Effector memory CD8-positive, alpha-beta T cell (primary cell): ENCODE measurements at regions not wholly inside any gene's neighbourhood (a gene's known extent, or its start where the extent isn't known, plus 50 kb on each side); places are given as distances from the start of the nearest gene placed in this dataset.
"Not testable (repeated sequence)": the region's sequence is repeated elsewhere in the genome, so short reads cannot be mapped to it uniquely, and the experiment has no call there.

Experiments
- ATAC-seq: fragments of 150-1000 bp; cut with Tn5 transposase; replicated peaks from 2 replicates; pipeline ENCODE4 v1.10.0; 2021; ENCODE audit warnings: mild to moderate bottlenecking, moderate library complexity
- DNase-seq, 3 experiments: peaks; one replicate each; pipeline ENCODE4 v3.0.0; 2021
- H3K27ac Mint-ChIP-seq, 2 donors: one replicate each; pipeline ENCODE4 v1.8.0; 2022; ENCODE audit warnings: mild to moderate bottlenecking in 2 of 2, mixed read lengths in 2 of 2, moderate library complexity in 2 of 2
- H3K27me3 Mint-ChIP-seq, 2 donors: one replicate each; pipeline ENCODE4 v1.8.0; 2022; ENCODE audit warnings: mixed read lengths in 2 of 2
- H3K36me3 Mint-ChIP-seq: one replicate; pipeline ENCODE4 v1.8.0; 2022; ENCODE audit warnings: mild to moderate bottlenecking, moderate library complexity, mixed read lengths; ENCODE audit not compliant: insufficient read depth
- H3K4me1 Mint-ChIP-seq, 2 donors: one replicate each; pipeline ENCODE4 v1.8.0; 2022; ENCODE audit warnings: low read depth in 2 of 2, mixed read lengths in 2 of 2
- H3K4me3 Mint-ChIP-seq, 2 donors: one replicate each; pipeline ENCODE4 v1.8.0; 2022; ENCODE audit warnings: mild to moderate bottlenecking in 2 of 2, mixed read lengths in 2 of 2, moderate library complexity in 2 of 2
- H3K9me3 Mint-ChIP-seq, 2 donors: one replicate each; pipeline ENCODE4 v1.8.0; 2022; ENCODE audit warnings: mixed read lengths in 2 of 2

DNA sequence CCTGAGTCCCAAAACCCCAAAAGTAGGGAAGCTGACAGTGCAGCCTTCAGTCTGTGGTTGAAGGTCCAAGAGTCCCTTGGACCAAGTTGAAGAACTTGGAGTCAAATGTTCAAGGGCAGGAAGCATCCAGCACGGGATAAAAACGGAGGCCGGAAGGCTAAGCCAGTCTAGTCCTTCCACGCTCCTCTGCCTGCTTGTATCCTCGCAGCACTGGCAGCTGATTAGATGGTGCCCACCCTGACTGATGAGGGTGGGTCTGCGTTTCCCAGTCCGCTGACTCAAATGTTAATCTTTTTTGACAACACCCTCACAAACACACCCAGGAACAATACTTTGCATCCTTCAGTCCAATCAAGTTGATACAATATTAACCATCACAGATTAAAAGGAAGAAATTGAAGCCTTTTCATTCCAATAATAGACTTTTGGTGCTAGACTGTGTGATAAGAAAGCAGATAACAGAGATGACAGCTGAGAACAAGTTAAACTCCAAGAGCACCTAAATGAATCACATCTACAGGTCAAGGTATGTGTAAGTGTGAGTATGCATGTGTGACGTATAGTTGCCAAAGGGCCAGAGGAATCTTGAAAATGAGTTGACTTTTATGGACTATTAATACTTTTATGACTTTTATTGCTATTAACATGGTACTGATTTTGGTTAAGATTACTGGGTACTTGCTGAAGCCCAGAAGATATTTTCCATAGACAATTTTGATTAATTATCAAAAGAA is 933.5 kb upstream of the SOX9 start:
- DNase-seq = no peak
- H3K9me3 Mint-ChIP-seq = peaks cover 5 to 7% of the 10 kb centered on the region in 2 donors
- no peak for ATAC-seq
- no peaks in the 10 kb centered on the region for H3K27me3 Mint-ChIP-seq
- no peak overlapping the region for H3K4me3 Mint-ChIP-seq
- H3K4me1 Mint-ChIP-seq = no peaks in the 10 kb centered on the region
- no peak overlapping the region for H3K27ac Mint-ChIP-seq
- H3K36me3 Mint-ChIP-seq = no peaks in the 10 kb centered on the region

DNA sequence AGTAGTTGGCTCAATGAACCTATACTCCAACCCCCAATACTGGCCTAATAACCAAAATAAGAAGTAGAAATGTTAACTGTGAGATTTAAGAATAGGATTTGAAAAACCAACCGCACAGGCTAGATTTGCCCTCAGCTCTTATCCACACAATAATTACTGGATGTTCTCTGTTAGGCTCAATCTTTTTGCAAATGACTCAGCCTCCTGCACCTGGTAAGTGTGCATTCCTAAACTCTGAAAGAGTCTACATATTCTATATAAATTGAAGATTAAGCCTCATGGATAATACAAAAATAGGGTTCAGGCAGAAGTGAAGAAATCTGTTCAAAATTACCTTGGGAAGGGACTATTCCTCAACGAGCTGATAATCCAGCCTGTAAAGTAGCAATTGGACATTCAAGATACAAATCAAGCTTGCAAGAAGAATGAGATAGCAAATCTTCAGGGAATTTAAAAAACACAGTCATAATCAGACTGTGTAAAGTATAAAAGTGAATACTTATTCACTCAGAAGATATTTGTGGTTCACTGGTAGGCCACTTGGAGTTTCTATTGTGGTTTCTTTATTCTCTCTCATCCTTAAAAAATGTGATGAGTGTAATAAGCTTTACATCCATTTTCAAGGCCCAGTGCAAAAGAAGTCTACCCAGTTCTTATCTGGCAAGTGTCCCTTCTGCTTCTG is 931.9 kb upstream of the SOX9 start:
- no peaks in the 10 kb centered on the region for H3K27me3 Mint-ChIP-seq
- ATAC-seq = no peak
- no peaks in the 10 kb centered on the region for H3K36me3 Mint-ChIP-seq
- peaks cover 8 to 16% of the 10 kb centered on the region in 2 donors for H3K9me3 Mint-ChIP-seq
- no peaks in the 10 kb centered on the region for H3K4me1 Mint-ChIP-seq
- H3K27ac Mint-ChIP-seq = no peak overlapping the region
- DNase-seq = no peak
- no peak overlapping the region for H3K4me3 Mint-ChIP-seq

DNA sequence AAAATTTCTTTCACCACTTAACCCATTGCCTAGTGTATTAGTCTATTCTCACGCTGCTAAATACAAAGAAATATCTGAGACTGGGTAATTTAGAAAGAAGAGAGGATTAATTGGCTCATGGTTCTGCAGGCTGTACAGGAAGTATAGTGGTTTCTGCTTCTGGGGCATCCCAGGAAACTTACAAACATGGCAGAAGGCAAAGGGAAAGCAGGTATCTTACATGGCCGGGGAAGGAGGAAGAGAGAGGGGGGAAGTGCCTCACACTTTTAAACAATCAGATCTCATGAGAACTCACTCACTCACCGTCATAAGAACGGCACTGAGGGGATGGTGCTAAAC is 931.4 kb upstream of the SOX9 start:
- ATAC-seq (no peak), DNase-seq (no peak)
- H3K27ac Mint-ChIP-seq = no peak overlapping the region
- no peaks in the 10 kb centered on the region for H3K27me3 Mint-ChIP-seq
- no peaks in the 10 kb centered on the region for H3K4me1 Mint-ChIP-seq
- H3K4me3 Mint-ChIP-seq = no peak overlapping the region
- H3K36me3 Mint-ChIP-seq = no peaks in the 10 kb centered on the region
- H3K9me3 Mint-ChIP-seq = peaks cover 8 to 21% of the 10 kb centered on the region in 2 donors

- no peak overlapping the region for H3K27ac Mint-ChIP-seq
- no peak for ATAC-seq
- no peak overlapping the region for H3K4me3 Mint-ChIP-seq
- no peak for DNase-seq
- H3K36me3 Mint-ChIP-seq = no peaks in the 10 kb centered on the region
- no peaks in the 10 kb centered on the region for H3K4me1 Mint-ChIP-seq
- peaks cover 13 to 21% of the 10 kb centered on the region in 2 donors for H3K9me3 Mint-ChIP-seq
- H3K27me3 Mint-ChIP-seq = no peaks in the 10 kb centered on the region
Measured at GRCh38 chr17:71192039-71192555, 928.7 kb upstream of the SOX9 start.

- peaks cover 13 to 21% of the 10 kb centered on the region in 2 donors for H3K9me3 Mint-ChIP-seq
- no peaks in the 10 kb centered on the region for H3K4me1 Mint-ChIP-seq
- H3K27me3 Mint-ChIP-seq = no peaks in the 10 kb centered on the region
- ATAC-seq (no peak), DNase-seq (no peak)
- no peak overlapping the region for H3K4me3 Mint-ChIP-seq
- H3K27ac Mint-ChIP-seq = no peak overlapping the region
- no peaks in the 10 kb centered on the region for H3K36me3 Mint-ChIP-seq
Measured at GRCh38 chr17:71192848-71193247, 928.0 kb upstream of the SOX9 start.

DNA sequence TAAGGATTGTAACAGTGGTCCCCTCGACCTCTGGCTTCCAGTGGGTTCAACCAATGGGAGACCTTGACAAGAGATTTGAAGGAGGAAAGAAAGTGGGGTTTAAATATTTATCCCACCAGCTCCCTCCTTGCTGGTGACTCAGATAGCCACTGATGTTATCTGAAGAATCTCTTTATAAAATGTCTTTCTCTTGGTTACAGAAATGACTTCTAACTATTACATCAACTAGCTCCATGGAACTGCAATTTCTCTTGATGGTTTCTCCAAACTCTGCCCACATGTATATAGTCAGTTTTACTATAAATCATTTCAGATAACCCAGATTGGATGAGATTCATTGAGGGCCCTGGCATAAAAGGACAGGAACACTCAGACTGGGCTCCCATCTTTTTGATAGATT is 920.2 kb upstream of the SOX9 start:
- H3K4me3 Mint-ChIP-seq = no peak overlapping the region
- H3K27me3 Mint-ChIP-seq = no peaks in the 10 kb centered on the region
- no peak overlapping the region for H3K27ac Mint-ChIP-seq
- H3K36me3 Mint-ChIP-seq = no peaks in the 10 kb centered on the region
- H3K9me3 Mint-ChIP-seq = peaks cover 0 to 9% of the 10 kb centered on the region in 2 donors
- ATAC-seq (no peak), DNase-seq (no peak)
- H3K4me1 Mint-ChIP-seq = no peaks in the 10 kb centered on the region

DNA sequence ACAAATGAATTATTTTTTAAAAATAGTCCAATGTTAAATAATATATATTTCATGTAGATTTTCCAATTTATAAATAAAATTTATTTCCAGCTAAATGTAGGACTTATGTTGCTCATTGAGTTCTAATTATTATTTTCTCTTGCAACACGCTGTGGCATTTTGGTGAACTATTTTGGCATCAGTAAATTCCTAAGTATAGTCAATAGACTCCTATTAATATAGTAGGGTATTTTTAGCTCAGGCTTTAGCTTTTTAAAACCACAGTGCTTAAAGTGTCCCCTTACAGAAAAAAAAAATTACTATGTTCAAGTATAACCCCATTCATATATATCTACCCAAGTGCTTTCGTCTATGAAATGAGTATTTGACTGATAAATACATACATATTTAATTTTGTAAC is 919.2 kb upstream of the SOX9 start:
- no peak overlapping the region for H3K4me3 Mint-ChIP-seq
- H3K27ac Mint-ChIP-seq = no peak overlapping the region
- H3K9me3 Mint-ChIP-seq = peaks cover 0 to 7% of the 10 kb centered on the region in 2 donors
- H3K4me1 Mint-ChIP-seq = no peaks in the 10 kb centered on the region
- DNase-seq (no peak), ATAC-seq (no peak)
- no peaks in the 10 kb centered on the region for H3K36me3 Mint-ChIP-seq
- no peaks in the 10 kb centered on the region for H3K27me3 Mint-ChIP-seq

GRCh38 chr17:71202449-71202848 is 918.4 kb upstream of the SOX9 start:
- H3K4me1 Mint-ChIP-seq = no peaks in the 10 kb centered on the region
- no peak overlapping the region for H3K27ac Mint-ChIP-seq
- DNase-seq = no peak
- ATAC-seq = no peak
- no peak overlapping the region for H3K4me3 Mint-ChIP-seq
- no peaks in the 10 kb centered on the region for H3K36me3 Mint-ChIP-seq
- H3K27me3 Mint-ChIP-seq = no peaks in the 10 kb centered on the region
- peaks cover 0 to 5% of the 10 kb centered on the region in 2 donors for H3K9me3 Mint-ChIP-seq

- Mint-ChIP-seq H3K27me3 (no peaks in the 10 kb centered on the region), H3K36me3 (no peaks in the 10 kb centered on the region), H3K4me3 (no peak overlapping the region), H3K27ac (no peak overlapping the region), H3K4me1 (no peaks in the 10 kb centered on the region), H3K9me3 (peaks cover 0 to 5% of the 10 kb centered on the region in 2 donors)
- no peak for DNase-seq
- ATAC-seq = no peak
Measured at GRCh38 chr17:71203953-71204352, 916.9 kb upstream of the SOX9 start.

DNA sequence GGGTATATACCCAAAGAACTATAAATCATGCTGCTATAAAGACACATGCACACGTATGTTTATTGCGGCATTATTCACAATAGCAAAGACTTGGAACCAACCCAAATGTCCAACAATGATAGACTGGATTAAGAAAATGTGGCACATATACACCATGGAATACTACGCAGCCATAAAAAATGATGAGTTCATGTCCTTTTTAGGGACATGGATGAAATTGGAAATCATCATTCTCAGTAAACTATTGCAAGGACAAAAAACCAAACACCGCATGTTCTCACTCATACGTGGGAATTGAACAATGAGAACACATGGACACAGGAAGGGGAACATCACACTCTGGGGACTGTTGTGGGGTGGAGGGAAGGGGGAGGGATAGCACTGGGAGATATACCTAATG is 914.9 kb upstream of the SOX9 start:
- not testable (repeated sequence) for ATAC-seq, H3K36me3 Mint-ChIP-seq, H3K4me3 Mint-ChIP-seq, H3K4me1 Mint-ChIP-seq, H3K9me3 Mint-ChIP-seq, H3K27ac Mint-ChIP-seq, DNase-seq, H3K27me3 Mint-ChIP-seq

DNA sequence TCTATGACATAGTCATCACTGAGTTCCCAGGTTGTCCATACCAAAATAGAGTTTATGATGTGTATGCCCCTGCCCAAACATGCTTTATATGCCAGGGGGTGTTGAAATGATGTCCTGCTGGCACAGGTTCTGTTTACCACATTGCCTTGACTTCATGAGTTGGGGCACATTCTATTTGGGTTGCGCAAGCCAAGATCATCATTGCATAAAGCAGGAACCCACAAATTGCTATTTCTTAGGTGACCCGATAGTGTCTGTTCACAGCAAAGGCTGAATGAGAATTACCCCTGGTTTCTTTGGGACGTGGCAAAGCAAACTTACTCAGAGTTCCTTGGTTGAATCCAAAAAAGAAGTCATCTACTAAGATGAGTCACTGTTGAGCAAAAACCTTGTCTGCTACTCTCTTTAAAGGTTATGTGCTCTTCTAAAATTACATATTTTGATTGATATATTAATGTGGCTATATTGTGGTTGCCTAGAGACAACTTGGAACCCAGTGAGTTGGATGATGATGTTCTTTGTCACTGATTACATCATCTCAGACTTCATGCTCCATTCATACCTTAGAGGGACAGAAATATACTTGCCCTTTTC is 912.6 kb upstream of the SOX9 start:
- no peaks in the 10 kb centered on the region for H3K4me1 Mint-ChIP-seq

GRCh38 chr17:71213936-71214335 is 906.9 kb upstream of the SOX9 start:
- H3K27ac Mint-ChIP-seq = no peak overlapping the region
- H3K36me3 Mint-ChIP-seq = no peaks in the 10 kb centered on the region
- no peaks in the 10 kb centered on the region for H3K27me3 Mint-ChIP-seq
- ATAC-seq = no peak
- H3K4me1 Mint-ChIP-seq = no peaks in the 10 kb centered on the region
- peaks cover 0 to 3% of the 10 kb centered on the region in 2 donors for H3K9me3 Mint-ChIP-seq
- H3K4me3 Mint-ChIP-seq = no peak overlapping the region
- no peak for DNase-seq

More for the DNA sequence above, 912.6 kb upstream of the SOX9 start:
- H3K36me3 Mint-ChIP-seq = no peaks in the 10 kb centered on the region
- no peak overlapping the region for H3K27ac Mint-ChIP-seq
- no peaks in the 10 kb centered on the region for H3K9me3 Mint-ChIP-seq
- ATAC-seq (no peak), DNase-seq (no peak)
- no peaks in the 10 kb centered on the region for H3K27me3 Mint-ChIP-seq
- no peak overlapping the region for H3K4me3 Mint-ChIP-seq

DNA sequence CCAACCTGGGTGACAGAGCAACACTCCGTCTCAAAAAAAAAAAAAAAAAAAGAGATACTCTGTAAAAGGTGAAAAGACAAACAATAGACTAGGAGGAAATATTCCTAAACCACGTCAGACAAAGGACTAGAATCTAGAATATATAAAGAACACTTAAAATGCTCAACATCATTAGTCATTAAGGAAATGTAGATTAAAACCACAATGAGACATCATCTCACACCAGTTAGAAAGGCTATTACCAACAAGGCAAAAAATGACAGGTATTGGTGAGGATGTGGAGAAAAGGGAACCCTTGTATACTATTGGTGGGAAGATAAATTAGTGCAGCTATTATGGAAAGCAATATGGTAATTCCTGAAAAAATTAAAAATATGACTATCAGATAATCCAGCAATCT is 903.1 kb upstream of the SOX9 start:
- Mint-ChIP-seq H3K27me3 (no peaks in the 10 kb centered on the region), H3K9me3 (peaks cover 3 to 13% of the 10 kb centered on the region in 2 donors), H3K4me1 (no peaks in the 10 kb centered on the region), H3K4me3 (no peak overlapping the region), H3K27ac (no peak overlapping the region), H3K36me3 (no peaks in the 10 kb centered on the region)
- no peak for ATAC-seq
- DNase-seq = no peak
